SK-N-SH (cell line): ENCODE measurements at regions not wholly inside any gene's neighbourhood (a gene's known extent, or its start where the extent isn't known, plus 50 kb on each side); places are given as distances from the start of the nearest gene placed in this dataset.

Experiments used
- CTCF ChIA-PET: fragments of 300-600, 350-600 bp; formaldehyde crosslinking; extraction: SDS; loops from one replicate; lab custom pipeline; 2021; lab: Yijun Ruan, JAX
- POLR2A ChIA-PET: fragments of 350-600 bp; sonication (Branson Sonifier 250); formaldehyde crosslinking; extraction: SDS; loops from one replicate; lab custom pipeline; 2020; ENCODE audit warnings: antibody characterized with exemption, inconsistent platforms; lab: Yijun Ruan, JAX
- DNase-seq: peaks from one replicate; pipeline ENCODE4 v3.0.0; 2012
- H2AFZ ChIP-seq: fragments of 200-600 bp; sonication (generic); 2 replicates; pipeline ENCODE4 v1.8.1; 2016; ENCODE audit warnings: antibody characterized with exemption, mild to moderate bottlenecking, low read depth
- H3F3A ChIP-seq: fragments of 200-600 bp; sonication (generic); replicated peaks from 2 replicates; pipeline ENCODE3; 2016; ENCODE audit warnings: antibody characterized with exemption, mild to moderate bottlenecking; ENCODE audit not compliant: insufficient read depth
- H3K27ac ChIP-seq, 2 experiments: fragments of 200-500 bp in 1 of 2; fragments of 200-600 bp in 1 of 2; sonication (Bioruptor generic) in 1 of 2; sonication (generic), shearing (Covaris generic) in 1 of 2; 2 replicates each; pipeline versions ENCODE4 v1.5.1 to v1.6.1; 2014 to 2016; ENCODE audit warnings: low read depth in 2 of 2, inconsistent platforms in 1 of 2, low read length in 1 of 2, mild to moderate bottlenecking in 1 of 2, mixed read lengths in 1 of 2
- H3K27me3 ChIP-seq: fragments of 200-600 bp; sonication (generic), shearing (Covaris generic); 2 replicates; pipeline ENCODE4 v1.6.1; 2016; ENCODE audit warnings: mixed run types; ENCODE audit not compliant: insufficient read depth
- H3K36me3 ChIP-seq, 2 experiments: fragments of 200-500 bp in 1 of 2; fragments of 200-600 bp in 1 of 2; sonication (Bioruptor generic) in 1 of 2; sonication (generic) in 1 of 2; replicated peaks in 1 of 2; 2 replicates each; pipeline versions ENCODE3 to v1.5.1; 2014 to 2016; ENCODE audit warnings: low read length in 1 of 2, mild to moderate bottlenecking in 1 of 2; ENCODE audit not compliant: insufficient read depth in 2 of 2, control insufficient read depth in 1 of 2
- H3K4me1 ChIP-seq, 2 experiments: fragments of 200-500 bp in 1 of 2; fragments of 200-600 bp in 1 of 2; sonication (Bioruptor generic) in 1 of 2; sonication (generic), shearing (Covaris generic) in 1 of 2; 2 replicates each; pipeline versions ENCODE4 v1.5.1 to v1.6.1; 2014 to 2016; ENCODE audit warnings: low read depth in 1 of 2, low read length in 1 of 2, mixed run types in 1 of 2; ENCODE audit not compliant: insufficient read depth in 2 of 2, control insufficient read depth in 1 of 2
- H3K4me2 ChIP-seq: fragments of 200-600 bp; sonication (generic), shearing (Covaris generic); 2 replicates; pipeline ENCODE4 v1.6.1; 2017; ENCODE audit warnings: mixed run types
- H3K4me3 ChIP-seq, 2 experiments: fragments of 200-500 bp in 1 of 2; fragments of 200-600 bp in 1 of 2; sonication (Bioruptor generic) in 1 of 2; sonication (generic), shearing (Covaris generic) in 1 of 2; 2 replicates each; pipeline versions ENCODE4 v1.5.1 to v1.8.1; 2014 to 2016; ENCODE audit warnings: low read depth in 2 of 2, inconsistent platforms in 1 of 2, low read length in 1 of 2, mild to moderate bottlenecking in 1 of 2, mixed read lengths in 1 of 2, moderate library complexity in 1 of 2
- H3K79me2 ChIP-seq: fragments of 200-600 bp; sonication (generic); 2 replicates; pipeline ENCODE4 v1.8.1; 2017; ENCODE audit warnings: mild to moderate bottlenecking; ENCODE audit not compliant: insufficient read depth
- H3K9ac ChIP-seq: fragments of 200-600 bp; sonication (generic); 2 replicates; pipeline ENCODE4 v1.6.1; 2017; ENCODE audit warnings: mixed run types
- H3K9me2 ChIP-seq: fragments of 200-600 bp; sonication (generic); 2 replicates; pipeline ENCODE4 v1.6.1; 2017; ENCODE audit warnings: mixed run types
- H3K9me3 ChIP-seq: fragments of 200-600 bp; sonication (generic); 2 replicates; pipeline ENCODE4 v1.6.1; 2017; ENCODE audit warnings: mixed run types, mild to moderate bottlenecking, moderate library complexity
- H4K20me1 ChIP-seq: fragments of 200-600 bp; sonication (generic); 2 replicates; pipeline ENCODE4 v1.6.1; 2017; ENCODE audit warnings: mild to moderate bottlenecking, mixed run types; ENCODE audit not compliant: insufficient read depth
- FOXM1 ChIP-seq: IDR thresholded peaks from 2 replicates; pipeline ENCODE4 v1.4.0; 2012; ENCODE audit warnings: low read depth, mild to moderate bottlenecking
- JUND ChIP-seq: IDR thresholded peaks from 2 replicates; pipeline ENCODE4 v1.4.0; 2012
- NRF1 ChIP-seq: IDR thresholded peaks from 2 replicates; pipeline ENCODE4 v1.6.1; 2012; ENCODE audit warnings: low read depth, mild to moderate bottlenecking, low read length
- RAD21 ChIP-seq: IDR thresholded peaks from 2 replicates; pipeline ENCODE4 v1.6.1; 2012; ENCODE audit warnings: mild to moderate bottlenecking, low read length
- RXRA ChIP-seq: IDR thresholded peaks from 2 replicates; pipeline ENCODE4 v1.4.0; 2012; ENCODE audit warnings: low read depth, mild to moderate bottlenecking, borderline replicate concordance
- TEAD4 ChIP-seq: IDR thresholded peaks from 2 replicates; pipeline ENCODE4 v1.4.0; 2012; ENCODE audit warnings: mild to moderate bottlenecking, borderline replicate concordance; ENCODE audit not compliant: insufficient read depth
- WGBS: methylation state at CpG from one replicate; pipeline ENCODE4 v1.1.6; 2017; ENCODE audit warnings: low lambda C conversion rate; 5-methylcytosine and 5-hydroxymethylcytosine counted together
- small RNA-seq, 7 experiments: library from RNA; depleted of rRNA; stranded (forward); fragments of <200 nt; gene quantifications; one replicate each; pipeline ENCODE3, GENCODE V24; 2012

- H2AFZ ChIP-seq, result no peak overlapping the region
- no peaks in the 10 kb centered on the region for H3K9me3 ChIP-seq
- H4K20me1 ChIP-seq, result no peaks in the 10 kb centered on the region
- H3K4me3 ChIP-seq, result no peak overlapping the region
- CTCF ChIA-PET, result interaction anchor here (0.8 kb wide), 1 partner anchor 137 kb away, joined by 3 read pairs; no protein-coding TSS in a partner anchor
- no peak for TF ChIP-seq FOXM1
- no peak for TF ChIP-seq NRF1
- no peak for TF ChIP-seq RXRA
- TF ChIP-seq JUND, result no peak
- TF ChIP-seq RAD21, result no peak
- no peak for TF ChIP-seq TEAD4
- H3F3A ChIP-seq, result no peaks in the 10 kb centered on the region
- 0 out of 4 replicates have a peak, but pooled peaks cover 0 to 2% of the 10 kb centered on the region in 2 experiments for H3K4me1 ChIP-seq
- no peak for DNase-seq
- no peak overlapping the region for H3K27ac ChIP-seq
- WGBS, result 69% methylated on average over 4 of the region's 4 CpGs
- no peaks in the 10 kb centered on the region for H3K36me3 ChIP-seq
- H3K27me3 ChIP-seq, result no peaks in the 10 kb centered on the region
- H3K9me2 ChIP-seq, result no peaks in the 10 kb centered on the region
- H3K4me2 ChIP-seq, result no peak overlapping the region
- no peaks in the 10 kb centered on the region for H3K79me2 ChIP-seq
- POLR2A ChIA-PET, result no interaction called here
- no peak overlapping the region for H3K9ac ChIP-seq
Measured at GRCh38 chr20:57759724-57760123, 49.9 kb upstream of the PMEPA1 start.

Small RNA genes lying in the stretch of these regions (small RNA-seq; reads per million reads assigned to genes)
- 0 to 0.21 (median 0) reads per million in 7 experiments for gene MIR4532
